Suppressor macrophage (primary cell): ENCODE measurements at regions not wholly inside any gene's neighbourhood (a gene's known extent, or its start where the extent isn't known, plus 50 kb on each side); places are given as distances from the start of the nearest gene placed in this dataset.

Experiments used
- DNase-seq, 4 experiments: peaks; one replicate each; pipeline ENCODE4 v3.0.0-alpha.2; 2020 to 2022

DNA sequence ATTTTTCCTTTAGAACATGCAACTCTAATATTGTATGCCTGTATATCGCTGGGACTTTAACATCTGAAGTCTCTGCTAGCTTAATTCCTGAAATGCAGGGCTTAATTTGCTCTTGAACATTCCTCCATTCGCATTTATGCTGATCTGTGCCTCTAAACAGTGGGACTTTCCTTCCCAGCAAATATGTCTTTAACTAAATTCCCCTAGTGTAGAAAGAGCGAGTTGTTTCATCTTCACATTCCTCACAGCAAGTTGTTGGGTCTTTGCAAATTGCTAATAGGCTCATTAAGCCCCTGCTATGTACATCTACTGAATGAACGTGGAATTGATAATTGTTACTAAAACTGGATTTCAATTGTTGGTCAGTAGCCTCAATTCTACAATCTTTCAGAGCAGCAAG, 118.4 kb upstream of the OBI1 start:
- no peak for DNase-seq

DNA sequence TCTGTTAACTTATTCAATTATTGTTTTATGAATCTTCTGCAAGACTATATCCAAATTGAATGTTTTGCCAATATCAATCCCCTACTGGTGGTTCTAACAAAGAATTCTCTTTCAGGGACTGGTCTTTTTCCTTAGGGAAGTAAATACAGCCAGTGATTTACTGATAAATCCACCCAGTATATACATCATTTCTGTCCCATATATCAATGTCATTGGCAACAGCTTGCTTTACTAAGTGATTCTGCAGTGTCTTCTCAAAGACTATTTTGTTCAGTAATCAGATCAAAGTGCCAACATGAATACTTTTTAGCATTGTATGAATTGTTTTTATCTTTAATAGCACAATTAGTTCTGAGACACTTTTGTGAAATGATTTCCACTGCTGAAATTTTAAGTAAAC, 114.0 kb upstream of the OBI1 start:
- DNase-seq, result no peak

DNA sequence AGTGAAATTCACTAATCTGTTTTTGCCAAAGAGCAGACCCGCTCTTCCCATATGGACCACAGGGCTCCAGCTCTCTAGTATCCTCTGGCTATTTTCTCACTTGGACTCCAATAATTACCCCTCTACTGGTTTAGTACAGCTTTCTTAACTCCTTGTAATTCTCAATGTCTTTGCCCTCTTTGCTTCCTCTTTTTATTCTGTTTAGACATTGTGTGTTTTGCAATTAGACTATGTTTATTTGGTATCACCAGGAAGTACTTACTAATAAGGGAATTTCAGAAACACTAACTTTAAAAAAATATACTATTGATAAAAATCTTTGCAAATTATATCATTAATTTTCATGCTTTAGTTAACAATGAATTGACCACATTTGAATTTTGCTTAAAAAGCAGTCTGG, 111.6 kb upstream of the OBI1 start:
- DNase-seq, result peak in 2 of 4 experiments; percentile 49 to 71

DNA sequence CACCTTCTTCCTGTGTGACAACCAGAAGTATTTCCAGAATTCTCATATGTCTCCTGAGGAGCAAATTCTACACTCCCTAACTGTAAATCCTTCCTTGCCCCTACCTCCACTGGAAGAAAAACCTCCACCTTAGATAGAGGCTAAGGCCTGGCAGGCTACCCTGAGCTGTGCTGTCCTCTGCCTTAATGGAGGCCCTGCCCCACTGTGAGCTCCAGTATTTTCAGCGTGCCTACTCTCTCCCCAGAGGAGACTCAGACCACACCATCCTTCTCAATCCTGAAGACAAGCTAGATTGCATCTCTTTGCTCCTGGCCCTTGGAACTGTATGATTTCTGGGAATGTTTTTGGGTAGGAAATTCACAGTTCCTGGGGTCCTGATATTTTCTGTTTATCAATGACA, 110.0 kb upstream of the OBI1 start:
- DNase-seq, result no peak

DNA sequence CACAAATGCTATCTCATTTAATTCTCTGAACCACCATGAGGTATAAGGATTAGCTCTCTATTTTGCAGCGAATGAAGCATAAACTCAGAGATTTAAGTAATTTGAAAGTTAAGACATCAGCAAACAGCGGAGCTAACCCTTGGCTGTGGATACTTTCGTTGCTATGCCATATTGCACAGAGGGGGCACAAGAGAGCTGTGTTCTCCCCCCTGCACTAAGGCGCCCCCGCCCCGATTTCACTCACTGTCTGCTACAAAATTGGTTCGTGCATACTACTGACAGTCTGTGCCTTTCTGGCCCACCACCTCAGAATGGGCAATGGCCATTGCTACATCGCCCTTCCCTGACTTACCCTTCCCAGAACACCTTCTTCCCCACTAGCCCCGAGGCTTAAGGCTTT, 105.7 kb upstream of the OBI1 start:
- no peak for DNase-seq

DNA sequence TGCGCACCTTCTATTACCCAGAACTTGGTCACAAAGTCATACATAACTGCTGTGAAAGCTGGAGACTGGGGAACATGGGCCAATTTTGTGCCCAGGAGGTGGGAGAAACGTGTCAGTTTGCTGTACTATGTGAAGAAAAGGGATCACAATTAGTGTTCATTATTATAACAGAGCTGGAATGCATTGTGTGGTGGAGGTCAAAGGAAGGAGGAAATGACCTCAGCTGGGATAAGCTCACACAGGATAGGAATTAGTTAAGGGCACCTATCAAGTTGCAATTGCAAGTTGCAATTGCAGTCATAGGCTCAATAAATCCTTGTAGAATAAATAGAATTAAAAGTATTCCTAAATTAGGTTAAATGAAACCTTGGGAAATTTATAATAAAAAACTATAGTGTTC, 103.9 kb upstream of the OBI1 start:
- no peak for DNase-seq

DNA sequence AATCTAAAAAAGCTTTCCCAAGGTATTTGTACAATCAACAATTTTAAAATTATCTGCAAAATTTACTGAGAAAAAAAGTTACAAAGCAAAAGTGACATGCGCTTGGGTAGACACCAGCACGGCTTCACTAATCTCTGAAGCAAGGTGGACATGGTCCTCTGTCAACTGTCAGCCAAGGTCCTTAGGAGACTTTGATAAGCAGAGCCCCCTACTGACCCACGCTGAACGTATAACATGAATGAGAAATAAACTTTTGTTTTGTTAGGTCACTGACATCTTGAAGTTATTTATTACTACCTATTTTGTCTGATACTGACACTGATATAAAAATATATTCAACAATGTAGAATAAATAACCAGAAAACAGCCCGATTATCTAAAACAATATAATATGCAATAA, 100.7 kb upstream of the OBI1 start:
- no peak for DNase-seq

DNA sequence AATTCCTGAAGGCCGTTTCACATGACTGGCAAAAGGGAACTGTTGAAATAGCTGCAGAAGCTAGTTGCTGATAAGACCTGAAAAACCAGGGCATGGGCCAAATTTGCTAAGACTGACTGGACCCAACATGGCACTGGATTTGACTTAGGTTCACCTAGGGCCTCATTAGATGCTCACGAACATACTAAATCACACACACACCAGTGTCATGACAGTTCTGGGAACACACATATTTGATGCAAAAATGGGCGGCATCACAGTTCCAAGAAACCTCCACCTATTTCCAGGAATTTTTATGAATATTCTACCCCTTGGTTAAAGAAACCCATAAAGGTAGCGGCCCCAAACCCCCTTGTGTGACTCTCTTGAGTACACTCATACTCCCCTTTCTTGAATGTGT, 99.6 kb upstream of the OBI1 start:
- no peak for DNase-seq

DNA sequence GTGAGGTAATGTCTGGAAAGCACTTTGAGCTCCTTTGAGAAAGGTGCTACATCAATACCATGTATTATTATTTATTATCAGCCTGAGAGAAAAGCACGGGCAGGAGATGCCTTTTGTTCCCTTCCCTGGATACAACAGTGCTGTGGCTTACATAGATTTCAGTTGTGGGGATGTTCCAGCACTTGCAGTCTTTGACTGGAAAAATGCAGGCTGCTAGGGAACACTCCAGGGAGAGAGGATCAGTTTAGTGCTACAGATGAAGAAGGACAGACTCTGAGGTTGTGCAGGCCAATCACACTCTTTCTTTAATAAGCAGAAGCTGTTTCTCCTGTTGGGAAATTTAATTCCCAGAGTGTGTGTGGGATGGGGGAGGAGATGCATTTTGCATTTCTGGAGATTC, 94.5 kb upstream of the OBI1 start:
- DNase-seq, result no peak

DNA sequence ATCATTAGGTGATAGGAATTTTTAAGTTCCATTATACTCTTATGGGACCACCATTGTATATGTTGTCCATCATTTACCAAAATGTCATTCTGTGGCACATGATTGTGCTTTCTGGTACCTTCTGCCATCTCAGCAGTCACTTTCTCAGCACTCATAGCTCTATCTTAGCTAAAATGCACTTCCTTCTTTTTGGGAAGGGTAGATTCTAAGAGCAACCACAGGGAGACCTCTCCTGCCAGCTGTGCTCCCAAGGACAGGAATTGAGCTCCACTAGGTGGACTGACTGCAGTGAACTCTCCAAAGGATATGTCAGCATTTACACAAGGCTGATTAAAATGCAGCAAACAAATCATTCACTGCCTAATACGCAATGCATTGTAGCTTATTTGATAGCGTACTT, 91.8 kb upstream of the OBI1 start:
- DNase-seq, result no peak

DNA sequence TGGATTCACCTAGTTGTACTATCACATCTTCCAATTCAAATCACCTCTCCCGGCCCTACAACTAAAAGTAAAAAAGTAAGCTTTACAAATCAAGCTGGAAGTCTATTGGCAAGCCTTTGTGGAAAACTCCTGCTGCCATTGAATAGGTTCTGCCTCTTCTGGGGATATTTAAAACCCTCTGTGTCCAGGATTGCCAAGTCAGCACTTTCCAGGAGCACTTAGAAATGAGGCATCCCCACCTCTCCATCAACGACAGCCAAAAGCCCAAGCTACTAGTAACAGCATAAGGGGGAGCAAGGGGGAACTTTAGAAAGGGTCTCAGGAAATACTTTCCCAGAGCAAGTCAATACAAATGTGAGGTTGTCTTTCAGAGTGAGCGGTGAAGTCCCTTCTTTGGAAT, 85.0 kb upstream of the OBI1 start:
- DNase-seq, result no peak

DNA sequence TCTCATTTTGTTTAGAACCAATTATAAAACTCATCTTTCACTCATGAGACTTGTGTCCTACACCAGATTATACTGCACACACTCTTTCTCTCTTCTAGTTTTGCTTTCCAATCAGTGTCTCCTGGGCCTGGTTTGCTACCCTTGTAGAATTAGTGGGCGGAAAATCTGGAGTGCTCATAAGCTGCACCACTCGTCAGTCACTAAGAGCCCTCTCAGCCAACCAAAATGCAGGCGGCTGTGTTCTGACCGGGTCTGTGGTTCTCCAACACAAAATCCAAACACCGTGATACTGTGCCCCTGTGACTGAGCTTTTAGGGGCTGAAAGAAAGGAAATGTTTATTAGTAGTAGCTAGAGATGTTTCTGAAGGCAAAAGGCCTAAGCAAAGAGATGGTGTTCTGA, 83.7 kb upstream of the OBI1 start:
- DNase-seq, result no peak

DNA sequence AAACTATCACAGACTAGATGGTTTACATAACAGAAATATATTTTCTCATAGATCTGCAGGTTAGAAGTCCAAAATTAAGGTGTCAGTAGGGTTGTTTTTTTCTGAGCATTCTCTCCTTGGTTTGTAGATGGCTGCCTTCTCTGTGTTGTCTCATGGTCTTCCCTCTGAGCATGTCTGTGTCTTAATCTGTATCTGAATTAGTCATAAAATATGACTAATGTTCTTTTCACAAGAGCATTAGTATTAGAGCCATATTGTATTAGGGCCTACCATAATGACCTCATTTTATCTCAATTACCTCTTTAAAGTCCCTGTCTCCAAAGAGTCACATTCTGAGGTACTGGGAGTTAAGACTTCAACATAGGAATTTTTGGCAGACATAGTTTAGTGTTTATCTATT, 77.2 kb upstream of the OBI1 start:
- DNase-seq, result peak in 1 of 4 experiments; percentile 7

DNA sequence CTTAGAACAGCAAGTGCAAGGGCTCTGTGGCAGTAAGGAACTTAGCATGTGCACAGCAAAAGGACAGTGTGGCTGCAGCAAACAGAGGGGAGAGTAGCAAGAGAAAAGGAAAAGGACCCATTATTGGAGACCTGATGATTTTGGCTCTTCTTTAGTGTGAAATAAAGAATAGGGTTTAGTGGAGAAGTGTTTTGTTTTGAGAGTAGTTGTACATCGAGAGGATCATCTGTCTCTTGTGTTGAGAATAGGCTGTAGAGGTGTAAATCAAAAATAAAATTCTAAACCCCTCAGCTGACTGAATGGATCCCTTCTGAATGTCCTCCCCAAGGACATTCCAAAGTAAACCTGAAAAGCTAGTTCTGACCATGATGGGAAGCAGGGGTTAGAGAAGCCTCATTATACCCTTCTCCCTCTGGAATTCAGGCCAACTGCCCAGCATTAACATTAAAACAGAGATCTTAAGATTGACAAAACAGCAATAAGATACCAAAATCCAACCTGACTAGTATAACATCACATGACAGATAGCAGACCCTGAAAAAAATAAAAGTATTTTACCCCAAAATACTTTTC, 73.6 kb upstream of the OBI1 start:
- no peak for DNase-seq

DNA sequence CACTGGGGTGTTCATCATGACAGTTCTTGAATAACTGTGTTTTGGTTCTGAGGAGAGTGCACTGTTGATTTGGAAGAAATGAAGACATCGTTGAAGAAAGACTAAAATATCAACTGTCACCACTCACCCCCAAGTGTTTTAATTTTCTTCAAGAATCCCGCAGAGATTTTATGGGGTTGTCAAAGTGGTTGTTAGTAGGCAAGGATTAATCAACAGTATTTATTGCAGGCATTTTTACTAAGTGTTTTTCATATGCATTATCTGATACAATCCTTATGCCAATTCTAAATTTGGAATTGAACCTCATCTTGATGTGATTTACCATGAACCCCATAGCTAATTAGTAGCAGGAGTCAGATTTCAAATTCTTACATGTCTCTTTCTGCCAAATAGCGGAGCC, 63.7 kb upstream of the OBI1 start:
- DNase-seq, result no peak

DNA sequence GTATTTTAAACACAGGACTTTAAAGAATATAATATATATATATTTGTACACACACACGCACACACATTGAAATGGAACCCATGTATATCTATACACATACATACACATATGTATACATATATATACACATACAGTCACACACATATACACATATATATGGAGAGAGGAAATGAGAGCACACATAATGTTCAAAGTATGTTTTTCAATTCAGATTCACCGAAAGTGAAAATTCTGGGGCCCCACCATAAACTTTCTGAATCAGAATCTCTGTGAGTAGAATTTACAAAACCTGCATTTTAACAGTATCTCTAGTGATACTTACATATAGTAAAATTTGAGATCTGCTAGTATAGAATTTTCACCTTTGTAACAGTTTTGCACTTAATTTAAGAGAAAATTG, 60.4 kb upstream of the OBI1 start:
- no peak for DNase-seq

DNA sequence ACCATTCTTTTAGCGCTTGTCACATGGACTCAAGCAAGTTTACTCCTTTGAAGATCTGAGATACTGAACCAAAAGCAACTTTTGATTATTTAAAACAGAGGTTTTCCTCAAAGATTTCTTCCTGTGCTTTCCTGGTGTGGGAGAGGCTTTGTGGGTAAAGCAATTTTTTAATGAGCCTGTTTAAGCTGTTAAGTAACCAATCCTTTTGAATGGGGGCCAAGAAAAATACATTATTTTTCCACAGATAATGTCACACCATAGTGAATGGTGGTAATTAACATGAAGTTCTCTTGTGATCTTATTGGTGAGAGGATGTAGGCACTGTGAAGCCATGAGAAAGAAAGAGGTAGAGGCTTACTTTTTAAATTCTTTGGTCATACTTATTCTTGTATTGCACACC, 55.8 kb upstream of the OBI1 start:
- DNase-seq, result no peak

DNA sequence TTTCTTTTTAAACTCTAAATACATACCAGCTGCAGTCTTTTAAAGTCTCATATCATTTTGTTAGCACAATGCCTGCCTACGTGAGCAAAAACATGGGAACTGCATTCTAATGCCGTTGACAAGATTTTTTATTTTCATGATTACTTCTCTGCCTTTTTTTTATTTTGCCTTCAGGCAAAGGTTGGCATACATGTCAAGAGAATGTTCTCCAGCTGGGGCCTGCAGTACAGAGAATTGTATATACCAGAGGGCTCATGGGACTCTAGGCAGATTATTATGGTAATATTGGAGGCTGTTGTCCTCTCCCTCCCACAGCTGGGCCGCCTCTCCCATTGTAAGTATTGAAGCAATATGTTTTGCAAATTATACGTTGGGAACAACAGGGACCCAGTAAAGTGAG, 53.9 kb upstream of the OBI1 start:
- no peak for DNase-seq

DNA sequence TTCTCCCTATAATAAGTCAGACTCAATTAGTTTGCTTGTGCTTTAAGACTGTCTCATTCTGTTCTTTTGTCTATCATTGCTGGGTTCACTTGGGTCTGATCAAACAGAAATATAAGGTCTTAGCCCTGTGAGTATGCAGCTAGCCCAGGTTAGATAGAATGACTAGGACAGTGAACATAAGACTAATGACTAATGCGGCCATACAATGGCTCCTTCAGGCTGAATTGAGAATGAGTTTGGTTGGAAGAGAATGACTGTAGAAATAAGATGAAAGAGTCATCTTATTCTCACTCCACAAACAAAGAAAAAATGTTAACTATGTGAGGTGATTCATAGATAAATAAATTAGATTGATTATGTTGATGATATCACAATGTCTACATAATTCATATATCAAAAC, 50.1 kb upstream of the OBI1 start:
- DNase-seq, result no peak
